Gastrocnemius medialis (tissue), 4 donors: ENCODE measurements at regions not wholly inside any gene's neighbourhood (a gene's known extent, or its start where the extent isn't known, plus 50 kb on each side); places are given as distances from the start of the nearest gene placed in this dataset.
"Not testable (repeated sequence)": the region's sequence is repeated elsewhere in the genome, so short reads cannot be mapped to it uniquely, and the experiment has no call there.

Experiments
- ATAC-seq, 2 donors: fragments of 150-250 bp; one replicate each; pipeline ENCODE4 v1.9.1; 2016
- DNase-seq, 2 donors: peaks; one replicate each; pipeline ENCODE4 v3.0.0-alpha.2; 2019
- H3K27ac ChIP-seq, 4 donors: fragments of 200-600 bp; sonication (generic); 1 replicate in 1 of 4; 2 replicates in 3 of 4; pipeline ENCODE4 v1.5.1; 2016 to 2018; ENCODE audit warnings: mild to moderate bottlenecking in 2 of 4, moderate library complexity in 1 of 4
- H3K27me3 ChIP-seq, 3 donors: fragments of 200-600 bp; sonication (generic) in 2 of 3; 1 replicate in 1 of 3; 2 replicates in 2 of 3; pipeline versions ENCODE4 v1.5.1 to v1.6.0; 2016 to 2019; ENCODE audit warnings: mild to moderate bottlenecking in 1 of 3, moderate library complexity in 1 of 3
- H3K36me3 ChIP-seq, 2 donors: fragments of 200-600 bp; sonication (generic) in 1 of 2; one replicate each; pipeline ENCODE4 v1.5.1; 2017 to 2018
- H3K4me1 ChIP-seq, 2 donors: fragments of 200-600 bp; sonication (generic) in 1 of 2; one replicate each; pipeline ENCODE4 v1.5.1; 2016 to 2017; ENCODE audit warnings: mild to moderate bottlenecking in 2 of 2
- H3K4me3 ChIP-seq, 4 donors: fragments of 200-600 bp; sonication (generic) in 3 of 4; 1 replicate in 1 of 4; 2 replicates in 3 of 4; pipeline ENCODE4 v1.5.1; 2016 to 2019; ENCODE audit warnings: mild to moderate bottlenecking in 2 of 4
- H3K9me3 ChIP-seq, 3 donors: fragments of 200-600 bp; sonication (generic) in 2 of 3; 1 replicate in 1 of 3; 2 replicates in 2 of 3; pipeline ENCODE4 v1.5.1; 2016 to 2019
- CTCF ChIP-seq, 5 experiments: fragments of 450-650 bp in 3 of 5; fragments of 200-600 bp in 2 of 5; sonication (generic) in 2 of 5; IDR thresholded peaks in 4 of 5; conservative IDR thresholded peaks in 1 of 5; 1 replicate in 4 of 5; 2 replicates in 1 of 5; pipeline ENCODE4 v1.5.1; 2016 to 2019; ENCODE audit warnings: antibody characterized with exemption in 5 of 5, mild to moderate bottlenecking in 3 of 5, moderate library complexity in 3 of 5
- POLR2A ChIP-seq, 2 donors: fragments of 450-650 bp; IDR thresholded peaks; one replicate each; pipeline ENCODE4 v1.6.1; 2017; ENCODE audit warnings: antibody characterized with exemption in 2 of 2, mild to moderate bottlenecking in 2 of 2, moderate library complexity in 2 of 2
- in situ Hi-C, 4 donors: fragments of 200-750 bp; cut with MboI; loops; one replicate each; pipeline versions ENCODE4 v1.15.0 to v1.8.0; 2017; ENCODE audit warnings: low sequenced_read_pairs in 4 of 4
- intact Hi-C: fragments of 100-400 bp; cut with DNase I; formaldehyde crosslinking; loops from one replicate; pipeline ENCODE4 v1.15.1; 2023; ENCODE audit warnings: low total_unique reads

GRCh38 chr13:68905186-68905585 lies 1202.4 kb upstream of the ATXN8OS start:
- no peaks in the 10 kb centered on the region for H3K36me3 ChIP-seq
- no peaks in the 10 kb centered on the region for H3K4me1 ChIP-seq
- intact Hi-C loops: no loop called here
- no peaks in the 10 kb centered on the region for H3K27me3 ChIP-seq
- H3K9me3 ChIP-seq: no peaks in the 10 kb centered on the region
- TF ChIP-seq CTCF (IDR thresholded peaks at IDR 0.05 in 4 of 5, conservative IDR thresholded peaks at IDR 0.05 in 1 of 5): no peak
- DNase-seq (no peak), ATAC-seq (no peak)
- in situ Hi-C loops: no loop called here
- H3K27ac ChIP-seq: no peak overlapping the region
- no peak overlapping the region for H3K4me3 ChIP-seq

GRCh38 chr13:68897331-68897928 lies 1210.2 kb upstream of the ATXN8OS start:
- in situ Hi-C loops: no loop called here

GRCh38 chr13:68895696-68896095 lies 1211.9 kb upstream of the ATXN8OS start:
- no peaks in the 10 kb centered on the region for H3K36me3 ChIP-seq
- H3K4me1 ChIP-seq: no peaks in the 10 kb centered on the region
- no peak overlapping the region for H3K4me3 ChIP-seq
- TF ChIP-seq POLR2A (IDR thresholded peaks at IDR 0.05) (no peak), CTCF (IDR thresholded peaks at IDR 0.05 in 4 of 5, conservative IDR thresholded peaks at IDR 0.05 in 1 of 5) (no peak)
- intact Hi-C loops (no loop called here), in situ Hi-C loops (no loop called here)
- H3K27me3 ChIP-seq: no peaks in the 10 kb centered on the region
- DNase-seq: no peak
- no peak overlapping the region for H3K27ac ChIP-seq
- no peak for ATAC-seq
- H3K9me3 ChIP-seq: no peaks in the 10 kb centered on the region

More at GRCh38 chr13:68897331-68897928, 1210.2 kb upstream of the ATXN8OS start:
- Histone ChIP-seq H3K4me1 (no peaks in the 10 kb centered on the region), H3K9me3 (no peaks in the 10 kb centered on the region), H3K27me3 (no peaks in the 10 kb centered on the region), H3K27ac (no peak overlapping the region), H3K4me3 (no peak overlapping the region), H3K36me3 (no peaks in the 10 kb centered on the region)
- intact Hi-C loops: no loop called here
- no peak for TF ChIP-seq POLR2A (IDR thresholded peaks at IDR 0.05)
- no peak for TF ChIP-seq CTCF (IDR thresholded peaks at IDR 0.05 in 4 of 5, conservative IDR thresholded peaks at IDR 0.05 in 1 of 5)
- no peak for DNase-seq
- no peak for ATAC-seq

- H3K27me3 ChIP-seq, H3K36me3 ChIP-seq, H3K4me3 ChIP-seq, H3K9me3 ChIP-seq, intact Hi-C loops, in situ Hi-C loops, H3K27ac ChIP-seq, ATAC-seq, H3K4me1 ChIP-seq, DNase-seq: not testable (repeated sequence)
These were observed 1213.9 kb upstream of the ATXN8OS start for GRCh38 chr13:68893721-68894120.

- H3K27ac ChIP-seq, H3K36me3 ChIP-seq, intact Hi-C loops, H3K4me3 ChIP-seq, ATAC-seq, in situ Hi-C loops, H3K9me3 ChIP-seq, DNase-seq, H3K27me3 ChIP-seq, H3K4me1 ChIP-seq: not testable (repeated sequence)
These were observed 1215.0 kb upstream of the ATXN8OS start for GRCh38 chr13:68892596-68892995.

- H3K4me1 ChIP-seq, ATAC-seq, H3K27me3 ChIP-seq, intact Hi-C loops, in situ Hi-C loops, H3K9me3 ChIP-seq, H3K4me3 ChIP-seq, DNase-seq, H3K27ac ChIP-seq, H3K36me3 ChIP-seq: not testable (repeated sequence)
These were observed 1217.5 kb upstream of the ATXN8OS start for GRCh38 chr13:68890101-68890500.
